Liver (tissue), 8 donors: ENCODE measurements at regions not wholly inside any gene's neighbourhood (a gene's known extent, or its start where the extent isn't known, plus 50 kb on each side); places are given as distances from the start of the nearest gene placed in this dataset.

ENCODE experiments used
- DNase-seq: peaks from one replicate; pipeline ENCODE4 v3.0.0-alpha.2; 2017; ENCODE audit warnings: low spot score
- H3K27ac ChIP-seq, 2 donors: one replicate each; pipeline ENCODE4 v1.7.0; 2013; ENCODE audit warnings: inconsistent platforms in 2 of 2, low read length in 2 of 2, control low read depth in 1 of 2, low read depth in 1 of 2, mild to moderate bottlenecking in 1 of 2
- H3K27me3 ChIP-seq, 4 donors: one replicate each; pipeline versions ENCODE4 v1.6.1 to v1.7.0; 2013; ENCODE audit warnings: low read length in 3 of 4, inconsistent platforms in 1 of 4, mild to moderate bottlenecking in 1 of 4, moderate library complexity in 1 of 4; ENCODE audit not compliant: control insufficient read depth in 4 of 4, insufficient read depth in 4 of 4
- H3K36me3 ChIP-seq, 4 donors: one replicate each; pipeline versions ENCODE4 v1.6.1 to v1.7.0; 2013; ENCODE audit warnings: low read length in 3 of 4, mild to moderate bottlenecking in 3 of 4, low read depth in 1 of 4, moderate library complexity in 1 of 4; ENCODE audit not compliant: control insufficient read depth in 4 of 4, insufficient read depth in 3 of 4
- H3K4me1 ChIP-seq, 4 donors: one replicate each; pipeline versions ENCODE4 v1.6.1 to v1.7.0; 2013; ENCODE audit warnings: low read length in 3 of 4, mild to moderate bottlenecking in 3 of 4, moderate library complexity in 1 of 4; ENCODE audit not compliant: control insufficient read depth in 4 of 4, insufficient read depth in 4 of 4
- H3K4me3 ChIP-seq, 3 donors: one replicate each; pipeline versions ENCODE4 v1.6.1 to v1.7.0; 2013; ENCODE audit warnings: low read length in 3 of 3, control low read depth in 1 of 3, low read depth in 1 of 3, mild to moderate bottlenecking in 1 of 3
- H3K9ac ChIP-seq, 2 donors: one replicate each; pipeline ENCODE4 v1.7.0; 2013; ENCODE audit warnings: low read length in 2 of 2, mild to moderate bottlenecking in 2 of 2, moderate library complexity in 2 of 2, control low read depth in 1 of 2, low read depth in 1 of 2
- H3K9me3 ChIP-seq, 4 donors: one replicate each; pipeline versions ENCODE4 v1.6.1 to v1.7.0; 2013; ENCODE audit warnings: low read length in 3 of 4; ENCODE audit not compliant: control insufficient read depth in 4 of 4
- ATF3 ChIP-seq: IDR thresholded peaks from 2 replicates; pipeline ENCODE4 v1.6.1; 2016; ENCODE audit warnings: antibody characterized with exemption
- CTCF ChIP-seq: fragments of 150-350 bp; IDR thresholded peaks from 2 replicates; pipeline ENCODE4 v1.5.1; 2017; ENCODE audit warnings: improper control_type of control experiment, low read depth, low read length; ENCODE audit not compliant: missing input control
- EGR1 ChIP-seq, 2 donors: IDR thresholded peaks; 2 replicates each; pipeline ENCODE4 v1.6.1; 2016 to 2018; ENCODE audit warnings: antibody characterized with exemption in 2 of 2, low read depth in 2 of 2
- FOXA1 ChIP-seq: IDR thresholded peaks from 2 replicates; pipeline ENCODE4 v1.6.1; 2016; ENCODE audit warnings: antibody characterized with exemption
- FOXA2 ChIP-seq: IDR thresholded peaks from 2 replicates; pipeline ENCODE4 v1.6.1; 2016; ENCODE audit warnings: antibody characterized with exemption
- GABPA ChIP-seq, 2 donors: IDR thresholded peaks in 1 of 2; conservative IDR thresholded peaks in 1 of 2; 2 replicates each; pipeline ENCODE4 v1.6.1; 2016; ENCODE audit warnings: antibody characterized with exemption in 2 of 2, mild to moderate bottlenecking in 1 of 2, moderate library complexity in 1 of 2
- HNF4A ChIP-seq, 2 donors: conservative IDR thresholded peaks; 2 replicates each; pipeline ENCODE4 v1.6.1; 2016; ENCODE audit warnings: antibody characterized with exemption in 2 of 2, mild to moderate bottlenecking in 2 of 2
- HNF4G ChIP-seq: IDR thresholded peaks from 2 replicates; pipeline ENCODE4 v1.6.1; 2016; ENCODE audit warnings: antibody characterized with exemption
- JUND ChIP-seq, 2 donors: IDR thresholded peaks; 2 replicates each; pipeline ENCODE4 v1.6.1; 2016; ENCODE audit warnings: antibody characterized with exemption in 2 of 2
- MAX ChIP-seq: IDR thresholded peaks from 2 replicates; pipeline ENCODE4 v1.6.1; 2016; ENCODE audit warnings: antibody characterized with exemption
- NR2F2 ChIP-seq: IDR thresholded peaks from 2 replicates; pipeline ENCODE4 v1.6.1; 2016; ENCODE audit warnings: antibody characterized with exemption
- RAD21 ChIP-seq, 2 donors: IDR thresholded peaks; 2 replicates each; pipeline ENCODE4 v1.6.1; 2016; ENCODE audit warnings: antibody characterized with exemption in 2 of 2, mild to moderate bottlenecking in 2 of 2
- REST ChIP-seq: IDR thresholded peaks from 2 replicates; pipeline ENCODE4 v1.6.1; 2016; ENCODE audit warnings: antibody characterized with exemption, mild to moderate bottlenecking
- RXRA ChIP-seq, 2 donors: IDR thresholded peaks; 2 replicates each; pipeline ENCODE4 v1.6.1; 2017 to 2018; ENCODE audit warnings: antibody characterized with exemption in 2 of 2, mild to moderate bottlenecking in 1 of 2
- SP1 ChIP-seq: IDR thresholded peaks from 2 replicates; pipeline ENCODE4 v1.6.1; 2018; ENCODE audit warnings: antibody characterized with exemption, mild to moderate bottlenecking
- TAF1 ChIP-seq: conservative IDR thresholded peaks from 2 replicates; pipeline ENCODE4 v1.6.1; 2016; ENCODE audit warnings: antibody characterized with exemption, mild to moderate bottlenecking
- YY1 ChIP-seq: IDR thresholded peaks from 2 replicates; pipeline ENCODE4 v1.6.1; 2016; ENCODE audit warnings: antibody characterized with exemption, mild to moderate bottlenecking
- ZBTB33 ChIP-seq: IDR thresholded peaks from 2 replicates; pipeline ENCODE4 v1.6.1; 2016; ENCODE audit warnings: antibody characterized with exemption
- WGBS: extraction: QIAGEN DNeasy Blood & Tissue Kit; methylation state at CpG from one replicate; pipeline ENCODE4 v1.1.7; 2013; 5-methylcytosine and 5-hydroxymethylcytosine counted together
- donor health status: healthy.
- donor health status: healthy.
- donor health status: healthy.
- donor health status: healthy.
- donor health status: healthy.

- no peaks in the 10 kb centered on the region for H3K36me3 ChIP-seq
- TF ChIP-seq HNF4G (no peak), JUND (IDR thresholded peaks at IDR 0.05) (no peak), CTCF (no peak), ZBTB33 (no peak), NR2F2 (no peak), TAF1 (no peak), SP1 (no peak)
These were observed 215.6 kb upstream of the SMIM21 start for GRCh38 chr18:75643083-75643482.

GRCh38 chr18:75639472-75639831, 211.9 kb upstream of the SMIM21 start:
- 82% methylated on average over 8 of the region's 8 CpGs for WGBS

More at GRCh38 chr18:75643083-75643482, 215.6 kb upstream of the SMIM21 start:
- 69% methylated on average over 6 of the region's 6 CpGs for WGBS
- Histone ChIP-seq H3K9ac (no peak overlapping the region), H3K4me3 (no peak overlapping the region), H3K9me3 (peaks cover 0 to 2% (median 0%) of the 10 kb centered on the region in 4 donors), H3K4me1 (no peaks in the 10 kb centered on the region), H3K27me3 (peaks cover 0 to 3% (median 0%) of the 10 kb centered on the region in 4 donors), H3K27ac (no peak overlapping the region)
- DNase-seq, result no peak

More at GRCh38 chr18:75639472-75639831, 211.9 kb upstream of the SMIM21 start:
- H3K9ac ChIP-seq, result no peak overlapping the region
- H3K9me3 ChIP-seq, result no peaks in the 10 kb centered on the region
- TF ChIP-seq HNF4G (no peak), SP1 (no peak), RAD21 (IDR thresholded peaks at IDR 0.05) (no peak), ZBTB33 (no peak), CTCF (no peak), FOXA2 (no peak), NR2F2 (no peak), REST (no peak), YY1 (no peak), FOXA1 (no peak), HNF4A (conservative IDR thresholded peaks at IDR 0.05) (no peak), TAF1 (no peak), RXRA (IDR thresholded peaks at IDR 0.05) (no peak), GABPA (IDR thresholded peaks at IDR 0.05 in 1 of 2, conservative IDR thresholded peaks at IDR 0.05 in 1 of 2) (no peak), JUND (IDR thresholded peaks at IDR 0.05) (no peak), MAX (no peak), EGR1 (IDR thresholded peaks at IDR 0.05; ENCODE audit: low read depth in 2 of 2) (no peak), ATF3 (no peak)
- H3K4me3 ChIP-seq, result no peak overlapping the region
- no peak overlapping the region for H3K27ac ChIP-seq
- no peak for DNase-seq
- peaks cover 0 to 3% (median 1%) of the 10 kb centered on the region in 4 donors for H3K27me3 ChIP-seq
- no peaks in the 10 kb centered on the region for H3K36me3 ChIP-seq
- no peaks in the 10 kb centered on the region for H3K4me1 ChIP-seq
